HG03439 (cell line): ENCODE measurements at regions not wholly inside any gene's neighbourhood (a gene's known extent, or its start where the extent isn't known, plus 50 kb on each side); places are given as distances from the start of the nearest gene placed in this dataset.
"Not testable (repeated sequence)": the region's sequence is repeated elsewhere in the genome, so short reads cannot be mapped to it uniquely, and the experiment has no call there.

Experiments used
- ATAC-seq: cut with Tn5 transposase; IDR thresholded peaks from one replicate; pipeline ENCODE4 v1.9.1; 2021; ENCODE audit warnings: mild to moderate bottlenecking, moderate library complexity; ENCODE audit not compliant: unreplicated experiment

- no peak for ATAC-seq
Measured at GRCh38 chr3:38966811-38967692, 84.7 kb downstream of the SCN11A start.

GRCh38 chr3:38964646-38965045, 87.1 kb downstream of the SCN11A start:
- ATAC-seq: no peak

- ATAC-seq: no peak
Measured at GRCh38 chr3:38964204-38964603, 87.5 kb downstream of the SCN11A start.

DNA sequence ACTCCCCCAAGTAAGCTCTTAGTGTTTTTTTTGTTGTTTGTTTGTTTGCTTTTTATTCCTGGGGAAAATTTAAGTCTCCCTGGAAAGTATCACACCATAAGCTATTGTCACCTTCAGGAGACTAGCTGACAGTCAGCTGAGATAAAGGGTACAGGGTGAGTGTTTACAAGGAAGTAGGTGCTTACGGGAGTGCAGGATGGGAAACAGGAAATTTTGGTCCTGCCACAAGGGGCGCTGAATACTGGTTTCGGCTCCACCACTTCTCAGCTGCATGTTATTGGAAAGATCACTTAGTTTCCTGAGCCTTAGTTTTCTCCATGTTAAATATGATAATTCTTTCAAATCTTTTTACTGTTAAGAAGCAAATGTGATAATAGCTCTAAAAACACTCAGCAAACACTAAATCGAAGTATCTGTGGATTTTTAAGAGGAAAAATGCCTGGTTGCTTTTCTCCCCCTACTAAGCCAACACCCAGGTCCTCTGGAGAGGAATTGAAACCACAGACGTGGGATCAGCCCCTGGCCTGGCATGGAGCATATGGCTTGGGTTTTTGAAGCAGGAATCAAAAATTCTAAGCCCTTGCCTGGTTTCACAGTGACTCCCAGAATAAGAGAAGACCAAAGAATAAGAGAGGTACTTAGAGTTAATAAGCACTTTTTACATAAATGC, 90.7 kb downstream of the SCN11A start:
- ATAC-seq: no peak

GRCh38 chr3:38960042-38960622, 91.6 kb downstream of the SCN11A start:
- no peak for ATAC-seq

GRCh38 chr3:38958026-38958720, 93.6 kb downstream of the SCN11A start:
- no peak for ATAC-seq

GRCh38 chr3:38957296-38957695, 94.4 kb downstream of the SCN11A start:
- ATAC-seq: no peak

DNA sequence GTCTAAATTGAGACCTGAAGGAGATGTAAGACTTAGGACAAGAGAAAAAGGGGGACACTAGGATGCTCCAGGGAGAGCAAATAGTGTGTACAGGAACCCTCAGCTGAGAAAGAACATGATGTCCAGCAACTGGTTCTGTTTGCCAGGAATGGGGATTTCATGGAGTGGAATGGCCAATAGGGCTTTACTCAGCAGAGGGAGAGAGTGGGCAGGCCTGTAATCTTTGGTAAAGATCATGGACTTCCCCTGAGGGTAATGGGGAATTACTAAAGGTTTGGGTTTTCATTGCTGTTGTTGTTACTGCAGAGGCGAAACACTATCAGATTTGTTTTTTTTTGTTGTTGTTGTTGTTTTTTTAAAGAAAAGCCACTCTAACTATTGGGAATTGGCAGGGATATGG, 99.0 kb downstream of the SCN11A start:
- ATAC-seq: no peak

DNA sequence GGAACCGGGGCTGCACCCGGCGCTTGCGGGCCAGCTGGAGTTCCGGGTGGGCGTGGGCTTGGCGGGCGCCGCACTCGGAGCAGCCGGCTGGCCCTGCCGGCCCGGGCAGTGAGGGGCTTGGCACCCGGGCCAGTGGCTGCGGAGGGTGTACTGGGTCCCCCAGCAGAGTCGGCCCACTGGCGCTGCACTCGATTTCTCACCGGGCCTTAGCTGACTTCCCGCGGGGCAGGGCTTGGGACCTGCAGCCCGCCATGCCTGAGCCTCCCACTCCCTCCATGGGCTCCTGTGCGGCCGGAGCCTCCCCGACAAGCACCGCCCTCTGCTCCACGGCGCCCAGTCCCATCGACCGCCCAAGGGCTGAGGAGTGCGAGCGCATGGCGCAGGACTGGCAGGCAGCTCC, 100.6 kb downstream of the SCN11A start:
- ATAC-seq: not testable (repeated sequence)

- no peak for ATAC-seq
Measured at GRCh38 chr3:38950581-38950980, 101.2 kb downstream of the SCN11A start.

- no peak for ATAC-seq
Measured at GRCh38 chr3:38949994-38950393, 101.8 kb downstream of the SCN11A start.

DNA sequence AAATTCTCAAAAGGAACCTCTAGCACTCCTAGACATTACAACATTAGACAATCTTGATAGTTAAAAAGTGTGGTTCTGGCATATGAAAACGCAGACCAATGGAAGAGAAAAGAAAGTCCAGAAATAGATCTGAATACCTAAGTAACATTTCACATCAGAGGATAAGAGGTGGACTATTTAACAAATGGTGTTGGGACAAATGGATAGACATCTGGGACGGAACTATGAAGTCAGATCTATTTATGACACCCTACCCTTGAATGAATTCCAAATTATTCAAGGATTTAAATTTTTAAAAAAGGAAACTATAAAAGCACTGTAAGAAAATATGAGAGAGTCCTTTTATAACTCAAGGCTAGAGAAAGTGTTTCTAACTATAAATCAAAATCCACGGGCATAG, 111.3 kb downstream of the SCN11A start:
- ATAC-seq: no peak

DNA sequence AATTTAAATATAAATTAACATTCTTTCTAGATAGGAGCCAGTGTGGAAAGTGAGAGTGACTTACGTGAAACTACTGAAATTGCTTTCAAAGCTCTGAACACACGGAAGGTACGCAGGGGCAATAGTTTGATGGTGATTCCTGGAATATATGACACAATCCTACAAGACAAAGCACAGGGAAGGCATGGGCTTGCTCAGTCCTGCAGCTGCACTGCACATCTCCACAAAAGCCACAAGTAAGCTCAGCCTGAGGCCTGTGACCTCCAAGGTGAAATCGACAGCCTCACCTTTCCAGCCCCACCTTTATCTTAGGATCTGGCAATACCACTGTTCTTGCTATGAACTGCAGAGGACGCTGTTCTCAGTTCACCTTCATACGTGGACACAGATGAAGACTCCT, 109.3 kb upstream of the SCN10A start:
- no peak for ATAC-seq

GRCh38 chr3:38916706-38917105, 100.7 kb upstream of the SCN10A start:
- ATAC-seq: no peak

GRCh38 chr3:38907426-38907825, 91.4 kb upstream of the SCN10A start:
- ATAC-seq: no peak

GRCh38 chr3:38890426-38890825, 74.4 kb upstream of the SCN10A start:
- ATAC-seq: no peak

GRCh38 chr3:38878646-38879045, 62.6 kb upstream of the SCN10A start:
- ATAC-seq: no peak
